Activated T-helper 9 cell treated with anti-CD3 and anti-CD28 coated beads, Interleukin-2, amount 50 U/mL, for 16 hours (primary cell): ENCODE measurements at regions not wholly inside any gene's neighbourhood (a gene's known extent, or its start where the extent isn't known, plus 50 kb on each side); places are given as distances from the start of the nearest gene placed in this dataset.

ENCODE experiments used
- DNase-seq: peaks from one replicate; pipeline ENCODE4 v3.0.0-alpha.2; 2020; ENCODE audit warnings: low read depth

- no peak for DNase-seq
These were observed 217.1 kb downstream of the CSNK2A3 start for GRCh38 chr11:11135820-11136476.

GRCh38 chr11:11129118-11129517, 223.9 kb downstream of the CSNK2A3 start:
- no peak for DNase-seq

- no peak for DNase-seq
These were observed 227.4 kb downstream of the CSNK2A3 start for GRCh38 chr11:11125618-11126017.

GRCh38 chr11:11122749-11123148, 230.3 kb downstream of the CSNK2A3 start:
- DNase-seq, result no peak

- no peak for DNase-seq
These were observed 233.1 kb downstream of the CSNK2A3 start for GRCh38 chr11:11119917-11120316.

- no peak for DNase-seq
These were observed 235.3 kb downstream of the CSNK2A3 start for GRCh38 chr11:11117730-11118129.

- no peak for DNase-seq
These were observed 237.6 kb downstream of the CSNK2A3 start for GRCh38 chr11:11115475-11115874.

- no peak for DNase-seq
These were observed 239.4 kb downstream of the CSNK2A3 start for GRCh38 chr11:11113626-11114025.

- DNase-seq, result no peak
These were observed 245.0 kb downstream of the CSNK2A3 start for GRCh38 chr11:11108026-11108425.

- no peak for DNase-seq
These were observed 245.8 kb downstream of the CSNK2A3 start for GRCh38 chr11:11107076-11107723.

- DNase-seq, result no peak
These were observed 247.5 kb upstream of the ZBED5 start for GRCh38 chr11:11105361-11105760.

GRCh38 chr11:11095831-11096723, 238.2 kb upstream of the ZBED5 start:
- no peak for DNase-seq

GRCh38 chr11:11090495-11090894, 232.6 kb upstream of the ZBED5 start:
- no peak for DNase-seq

GRCh38 chr11:11089805-11090204, 232.0 kb upstream of the ZBED5 start:
- no peak for DNase-seq

- no peak for DNase-seq
These were observed 229.1 kb upstream of the ZBED5 start for GRCh38 chr11:11086979-11087378.

- DNase-seq, result no peak
These were observed 227.7 kb upstream of the ZBED5 start for GRCh38 chr11:11085580-11085979.

- no peak for DNase-seq
These were observed 226.5 kb upstream of the ZBED5 start for GRCh38 chr11:11084337-11084736.

- DNase-seq, result no peak
These were observed 225.6 kb upstream of the ZBED5 start for GRCh38 chr11:11083441-11083840.

GRCh38 chr11:11082646-11083045, 224.8 kb upstream of the ZBED5 start:
- DNase-seq, result no peak

GRCh38 chr11:11081776-11082175, 223.9 kb upstream of the ZBED5 start:
- no peak for DNase-seq

- no peak for DNase-seq
These were observed 223.4 kb upstream of the ZBED5 start for GRCh38 chr11:11081288-11081687.

- DNase-seq, result no peak
These were observed 220.7 kb upstream of the ZBED5 start for GRCh38 chr11:11078344-11079086.
